ENCODE measurements at regions not wholly inside any gene's neighbourhood (a gene's known extent, or its start where the extent isn't known, plus 50 kb on each side); places are given as distances from the start of the nearest gene placed in this dataset.

DNA sequence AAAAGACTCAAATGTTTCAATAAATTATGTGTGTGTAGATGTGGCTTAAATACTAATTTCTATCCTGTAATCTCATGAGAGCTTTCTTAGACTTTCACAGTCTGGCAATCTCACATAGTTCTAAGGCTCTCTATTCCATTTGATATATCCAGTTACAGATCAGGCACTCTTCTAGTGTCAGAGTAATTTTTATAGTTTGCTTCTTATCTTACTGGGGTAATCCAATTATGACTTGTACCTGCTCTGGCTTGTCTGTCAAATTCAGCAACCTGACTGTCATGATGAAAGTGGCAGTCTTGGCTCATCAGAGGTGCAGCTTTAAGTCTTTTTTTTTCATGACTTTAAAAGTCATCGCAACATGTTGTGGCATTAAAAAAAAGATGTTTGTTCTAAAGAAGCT, 513.2 kb upstream of the MAN1A1 start:
- H3K4me3 ChIP-seq (ENCODE audit: low read depth, low read length), result no peak overlapping the region
- no peaks in the 10 kb centered on the region for H3K9me3 ChIP-seq (ENCODE audit: control insufficient read depth, insufficient read depth, low read depth, low read length)
- ChIA-PET CTCF (no interaction called here), POLR2A (no interaction called here)
- no peak overlapping the region for H3K27ac ChIP-seq (ENCODE audit: extremely low read depth, low read depth, low read length)
- no peaks in the 10 kb centered on the region for H3K4me1 ChIP-seq (ENCODE audit: control insufficient read depth, insufficient read depth, low read length)
- H3K36me3 ChIP-seq (ENCODE audit: control insufficient read depth in 2 of 2, insufficient read depth in 1 of 2, low read length in 2 of 2), result no peaks in the 10 kb centered on the region
- TF ChIP-seq ZNF335 (tag by site-specific recombination; conservative IDR thresholded peaks at IDR 0.05) (no peak), MYNN (tag by site-specific recombination; IDR thresholded peaks at IDR 0.05; ENCODE audit: borderline replicate concordance) (no peak), KLF16 (tag by site-specific recombination; IDR thresholded peaks at IDR 0.05) (no peak), ZFHX2 (tag by site-specific recombination; conservative IDR thresholded peaks at IDR 0.05) (no peak), ZNF510 (tag by site-specific recombination; IDR thresholded peaks at IDR 0.05; ENCODE audit: insufficient replicate concordance) (no peak), ZNF623 (tag by site-specific recombination; IDR thresholded peaks at IDR 0.05) (no peak), ZBTB1 (tag by site-specific recombination; IDR thresholded peaks at IDR 0.05) (no peak), ZNF19 (tag by site-specific recombination; IDR thresholded peaks at IDR 0.05; ENCODE audit: low read depth) (no peak), ZXDB (tag by site-specific recombination; IDR thresholded peaks at IDR 0.05) (no peak), HOXA7 (CRISPR knock-in tag; IDR thresholded peaks at IDR 0.05; ENCODE audit: borderline replicate concordance) (no peak), EGR2 (tag by site-specific recombination; IDR thresholded peaks at IDR 0.05; ENCODE audit: low read depth) (no peak), ZNF549 (tag by site-specific recombination; IDR thresholded peaks at IDR 0.05) (0 out of 2 replicates have a peak, but pooled peaks have one; percentile 9), ZSCAN16 (tag by site-specific recombination; IDR thresholded peaks at IDR 0.05) (no peak), HOXC10 (CRISPR knock-in tag; IDR thresholded peaks at IDR 0.05) (no peak)
- TF ChIP-seq, protein P1, sequence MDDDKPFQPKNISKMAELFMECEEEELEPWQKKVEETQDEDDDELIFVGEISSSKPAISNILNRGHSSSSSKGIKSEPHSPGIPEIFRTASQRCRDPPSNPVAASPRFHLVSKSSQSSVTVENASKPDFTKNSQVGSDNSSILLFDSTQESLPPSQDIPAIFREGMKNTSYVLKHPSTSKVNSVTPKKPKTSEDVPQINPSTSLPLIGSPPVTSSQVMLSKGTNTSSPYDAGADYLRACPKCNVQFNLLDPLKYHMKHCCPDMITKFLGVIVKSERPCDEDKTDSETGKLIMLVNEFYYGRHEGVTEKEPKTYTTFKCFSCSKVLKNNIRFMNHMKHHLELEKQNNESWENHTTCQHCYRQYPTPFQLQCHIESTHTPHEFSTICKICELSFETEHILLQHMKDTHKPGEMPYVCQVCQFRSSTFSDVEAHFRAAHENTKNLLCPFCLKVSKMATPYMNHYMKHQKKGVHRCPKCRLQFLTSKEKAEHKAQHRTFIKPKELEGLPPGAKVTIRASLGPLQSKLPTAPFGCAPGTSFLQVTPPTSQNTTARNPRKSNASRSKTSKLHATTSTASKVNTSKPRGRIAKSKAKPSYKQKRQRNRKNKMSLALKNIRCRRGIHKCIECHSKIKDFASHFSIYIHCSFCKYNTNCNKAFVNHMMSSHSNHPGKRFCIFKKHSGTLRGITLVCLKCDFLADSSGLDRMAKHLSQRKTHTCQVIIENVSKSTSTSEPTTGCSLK (tag by site-specific recombination; IDR thresholded peaks at IDR 0.05), result no peak
- TF ChIP-seq, protein P2, sequence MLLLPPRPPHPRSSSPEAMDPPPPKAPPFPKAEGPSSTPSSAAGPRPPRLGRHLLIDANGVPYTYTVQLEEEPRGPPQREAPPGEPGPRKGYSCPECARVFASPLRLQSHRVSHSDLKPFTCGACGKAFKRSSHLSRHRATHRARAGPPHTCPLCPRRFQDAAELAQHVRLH (tag by site-specific recombination; IDR thresholded peaks at IDR 0.05), result 0 out of 2 replicates have a peak, but pooled peaks have one; percentile 25

DNA sequence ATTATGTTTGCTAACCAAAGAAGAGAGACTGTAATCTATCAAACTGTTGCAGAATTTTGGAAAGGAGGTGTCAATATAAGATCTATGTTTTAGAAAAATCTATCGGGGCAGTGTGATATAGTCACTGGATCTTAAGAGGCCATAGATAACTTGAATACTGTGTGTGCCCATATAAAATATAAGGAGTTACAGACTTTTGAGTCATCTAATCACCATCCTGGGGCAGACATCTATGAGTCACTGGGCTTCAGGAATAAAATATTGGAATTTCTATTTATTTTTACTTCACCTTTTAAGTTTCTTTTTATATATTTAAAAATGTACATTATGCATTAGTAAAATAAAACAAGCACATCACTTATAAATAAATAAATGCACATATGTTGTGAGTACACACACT, 509.3 kb upstream of the MAN1A1 start:
- POLR2A ChIA-PET, result no interaction called here
- H3K27ac ChIP-seq (ENCODE audit: extremely low read depth, low read depth, low read length), result no peak overlapping the region
- no peak overlapping the region for H3K4me3 ChIP-seq (ENCODE audit: low read depth, low read length)
- CTCF ChIA-PET, result no interaction called here
- TF ChIP-seq, protein P3, sequence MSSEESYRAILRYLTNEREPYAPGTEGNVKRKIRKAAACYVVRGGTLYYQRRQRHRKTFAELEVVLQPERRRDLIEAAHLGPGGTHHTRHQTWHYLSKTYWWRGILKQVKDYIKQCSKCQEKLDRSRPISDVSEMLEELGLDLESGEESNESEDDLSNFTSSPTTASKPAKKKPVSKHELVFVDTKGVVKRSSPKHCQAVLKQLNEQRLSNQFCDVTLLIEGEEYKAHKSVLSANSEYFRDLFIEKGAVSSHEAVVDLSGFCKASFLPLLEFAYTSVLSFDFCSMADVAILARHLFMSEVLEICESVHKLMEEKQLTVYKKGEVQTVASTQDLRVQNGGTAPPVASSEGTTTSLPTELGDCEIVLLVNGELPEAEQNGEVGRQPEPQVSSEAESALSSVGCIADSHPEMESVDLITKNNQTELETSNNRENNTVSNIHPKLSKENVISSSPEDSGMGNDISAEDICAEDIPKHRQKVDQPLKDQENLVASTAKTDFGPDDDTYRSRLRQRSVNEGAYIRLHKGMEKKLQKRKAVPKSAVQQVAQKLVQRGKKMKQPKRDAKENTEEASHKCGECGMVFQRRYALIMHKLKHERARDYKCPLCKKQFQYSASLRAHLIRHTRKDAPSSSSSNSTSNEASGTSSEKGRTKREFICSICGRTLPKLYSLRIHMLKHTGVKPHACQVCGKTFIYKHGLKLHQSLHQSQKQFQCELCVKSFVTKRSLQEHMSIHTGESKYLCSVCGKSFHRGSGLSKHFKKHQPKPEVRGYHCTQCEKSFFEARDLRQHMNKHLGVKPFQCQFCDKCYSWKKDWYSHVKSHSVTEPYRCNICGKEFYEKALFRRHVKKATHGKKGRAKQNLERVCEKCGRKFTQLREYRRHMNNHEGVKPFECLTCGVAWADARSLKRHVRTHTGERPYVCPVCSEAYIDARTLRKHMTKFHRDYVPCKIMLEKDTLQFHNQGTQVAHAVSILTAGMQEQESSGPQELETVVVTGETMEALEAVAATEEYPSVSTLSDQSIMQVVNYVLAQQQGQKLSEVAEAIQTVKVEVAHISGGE (tag by site-specific recombination; conservative IDR thresholded peaks at IDR 0.05; ENCODE audit: low read depth), result no peak
- TF ChIP-seq GLI4 (tag by site-specific recombination; IDR thresholded peaks at IDR 0.05) (no peak), ZNF335 (tag by site-specific recombination; conservative IDR thresholded peaks at IDR 0.05) (no peak), ZNF174 (tag by site-specific recombination; IDR thresholded peaks at IDR 0.05) (no peak), ZNF501 (tag by site-specific recombination; IDR thresholded peaks at IDR 0.05) (no peak)
- TF ChIP-seq, protein P4, sequence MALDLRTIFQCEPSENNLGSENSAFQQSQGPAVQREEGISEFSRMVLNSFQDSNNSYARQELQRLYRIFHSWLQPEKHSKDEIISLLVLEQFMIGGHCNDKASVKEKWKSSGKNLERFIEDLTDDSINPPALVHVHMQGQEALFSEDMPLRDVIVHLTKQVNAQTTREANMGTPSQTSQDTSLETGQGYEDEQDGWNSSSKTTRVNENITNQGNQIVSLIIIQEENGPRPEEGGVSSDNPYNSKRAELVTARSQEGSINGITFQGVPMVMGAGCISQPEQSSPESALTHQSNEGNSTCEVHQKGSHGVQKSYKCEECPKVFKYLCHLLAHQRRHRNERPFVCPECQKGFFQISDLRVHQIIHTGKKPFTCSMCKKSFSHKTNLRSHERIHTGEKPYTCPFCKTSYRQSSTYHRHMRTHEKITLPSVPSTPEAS (tag by site-specific recombination; IDR thresholded peaks at IDR 0.05), result no peak
- no peaks in the 10 kb centered on the region for H3K4me1 ChIP-seq (ENCODE audit: control insufficient read depth, insufficient read depth, low read length)
- H3K9me3 ChIP-seq (ENCODE audit: control insufficient read depth, insufficient read depth, low read depth, low read length), result no peaks in the 10 kb centered on the region
- H3K36me3 ChIP-seq (ENCODE audit: control insufficient read depth in 2 of 2, insufficient read depth in 1 of 2, low read length in 2 of 2), result no peaks in the 10 kb centered on the region

Measured in HEK293 (cell line).